Neural crest cell (in vitro differentiated cells): ENCODE measurements at regions not wholly inside any gene's neighbourhood (a gene's known extent, or its start where the extent isn't known, plus 50 kb on each side); places are given as distances from the start of the nearest gene placed in this dataset.

ENCODE experiments used
- DNase-seq: peaks from one replicate; pipeline ENCODE4 v3.0.0; 2021; ENCODE audit warnings: low read depth, mixed read lengths, low spot score
- H3K27ac Mint-ChIP-seq: one replicate; pipeline ENCODE4 v1.8.0; 2021; ENCODE audit warnings: mild to moderate bottlenecking, mixed read lengths; ENCODE audit not compliant: unreplicated experiment
- H3K27me3 Mint-ChIP-seq: 2 replicates; pipeline ENCODE4 v1.8.0; 2021; ENCODE audit warnings: low read depth, mild to moderate bottlenecking, mixed read lengths
- H3K36me3 Mint-ChIP-seq: 2 replicates; pipeline ENCODE4 v1.8.0; 2021; ENCODE audit warnings: low read depth, mild to moderate bottlenecking, mixed read lengths
- H3K4me1 Mint-ChIP-seq: 2 replicates; pipeline ENCODE4 v1.8.0; 2021; ENCODE audit warnings: mixed read lengths
- H3K4me3 Mint-ChIP-seq: one replicate; pipeline ENCODE4 v1.8.0; 2021; ENCODE audit warnings: mild to moderate bottlenecking, mixed read lengths
- H3K9me3 Mint-ChIP-seq: 2 replicates; pipeline ENCODE4 v1.8.0; 2021; ENCODE audit warnings: mixed read lengths
- TF ChIP-seq, protein P1 (sequence below): fragments of 200-600 bp; sonication (generic); conservative IDR thresholded peaks from 2 replicates; pipeline ENCODE4 v1.5.0; 2021; ENCODE audit warnings: antibody characterized with exemption, mild to moderate bottlenecking

DNA sequence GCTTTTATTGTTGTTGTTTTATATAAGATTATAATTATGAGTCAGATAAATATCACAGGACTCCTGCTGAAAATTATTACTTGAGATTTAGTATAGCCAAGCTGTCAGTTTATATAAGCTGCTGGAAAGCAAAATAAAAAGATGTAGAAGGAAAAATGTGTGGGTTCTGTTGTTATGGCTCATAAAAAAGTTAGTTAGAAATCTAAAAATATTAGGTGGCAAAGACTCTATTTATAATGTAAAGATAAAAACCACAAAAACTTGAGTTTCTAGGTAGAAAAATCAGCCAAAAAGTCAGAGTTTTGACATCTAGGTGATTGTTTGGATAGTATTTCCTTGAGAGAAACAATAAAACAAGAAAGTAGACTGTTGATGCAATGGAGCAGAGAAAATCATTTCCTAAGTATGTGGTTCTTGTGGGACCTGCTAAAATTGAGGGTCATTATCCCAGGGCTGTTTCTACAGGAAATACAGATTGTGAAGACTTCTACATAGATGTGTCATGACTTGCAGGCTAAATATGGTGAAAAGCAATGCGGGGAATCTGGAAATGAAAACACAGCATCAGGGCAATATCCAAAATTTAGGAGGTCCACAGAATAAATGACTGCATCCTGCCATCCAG is 1109.6 kb upstream of the CADM2 start:
- H3K9me3 Mint-ChIP-seq: no peaks in the 10 kb centered on the region
- no peak overlapping the region for H3K27ac Mint-ChIP-seq
- no peaks in the 10 kb centered on the region for H3K36me3 Mint-ChIP-seq
- H3K4me1 Mint-ChIP-seq: no peaks in the 10 kb centered on the region
- H3K27me3 Mint-ChIP-seq: no peaks in the 10 kb centered on the region
- TF ChIP-seq, protein P1, sequence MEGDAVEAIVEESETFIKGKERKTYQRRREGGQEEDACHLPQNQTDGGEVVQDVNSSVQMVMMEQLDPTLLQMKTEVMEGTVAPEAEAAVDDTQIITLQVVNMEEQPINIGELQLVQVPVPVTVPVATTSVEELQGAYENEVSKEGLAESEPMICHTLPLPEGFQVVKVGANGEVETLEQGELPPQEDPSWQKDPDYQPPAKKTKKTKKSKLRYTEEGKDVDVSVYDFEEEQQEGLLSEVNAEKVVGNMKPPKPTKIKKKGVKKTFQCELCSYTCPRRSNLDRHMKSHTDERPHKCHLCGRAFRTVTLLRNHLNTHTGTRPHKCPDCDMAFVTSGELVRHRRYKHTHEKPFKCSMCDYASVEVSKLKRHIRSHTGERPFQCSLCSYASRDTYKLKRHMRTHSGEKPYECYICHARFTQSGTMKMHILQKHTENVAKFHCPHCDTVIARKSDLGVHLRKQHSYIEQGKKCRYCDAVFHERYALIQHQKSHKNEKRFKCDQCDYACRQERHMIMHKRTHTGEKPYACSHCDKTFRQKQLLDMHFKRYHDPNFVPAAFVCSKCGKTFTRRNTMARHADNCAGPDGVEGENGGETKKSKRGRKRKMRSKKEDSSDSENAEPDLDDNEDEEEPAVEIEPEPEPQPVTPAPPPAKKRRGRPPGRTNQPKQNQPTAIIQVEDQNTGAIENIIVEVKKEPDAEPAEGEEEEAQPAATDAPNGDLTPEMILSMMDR: no peak
- no peak for DNase-seq
- H3K4me3 Mint-ChIP-seq: no peak overlapping the region

DNA sequence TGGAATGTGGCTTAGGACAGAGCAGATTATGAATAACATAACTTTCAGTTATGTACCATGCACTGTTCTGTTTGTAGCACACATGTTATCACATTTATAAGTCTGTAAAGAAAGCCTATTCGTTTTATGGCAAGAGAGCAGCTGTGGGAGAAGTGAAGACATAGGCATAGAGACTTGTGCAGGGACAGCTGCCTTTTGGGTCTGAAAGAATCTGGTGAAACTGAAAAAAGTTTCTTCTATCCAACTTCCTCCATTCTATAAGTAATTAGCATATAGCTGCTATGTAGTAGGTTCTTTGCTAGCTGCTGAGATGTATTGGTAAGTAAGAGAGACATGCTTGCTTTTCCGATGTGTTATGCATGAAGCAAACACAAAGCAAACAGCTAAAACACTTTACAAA is 1095.4 kb upstream of the CADM2 start:
- TF ChIP-seq, protein P1: no peak
- Mint-ChIP-seq H3K4me1 (no peaks in the 10 kb centered on the region), H3K27me3 (no peaks in the 10 kb centered on the region), H3K9me3 (no peaks in the 10 kb centered on the region), H3K4me3 (no peak overlapping the region), H3K36me3 (no peaks in the 10 kb centered on the region), H3K27ac (no peak overlapping the region)
- no peak for DNase-seq

DNA sequence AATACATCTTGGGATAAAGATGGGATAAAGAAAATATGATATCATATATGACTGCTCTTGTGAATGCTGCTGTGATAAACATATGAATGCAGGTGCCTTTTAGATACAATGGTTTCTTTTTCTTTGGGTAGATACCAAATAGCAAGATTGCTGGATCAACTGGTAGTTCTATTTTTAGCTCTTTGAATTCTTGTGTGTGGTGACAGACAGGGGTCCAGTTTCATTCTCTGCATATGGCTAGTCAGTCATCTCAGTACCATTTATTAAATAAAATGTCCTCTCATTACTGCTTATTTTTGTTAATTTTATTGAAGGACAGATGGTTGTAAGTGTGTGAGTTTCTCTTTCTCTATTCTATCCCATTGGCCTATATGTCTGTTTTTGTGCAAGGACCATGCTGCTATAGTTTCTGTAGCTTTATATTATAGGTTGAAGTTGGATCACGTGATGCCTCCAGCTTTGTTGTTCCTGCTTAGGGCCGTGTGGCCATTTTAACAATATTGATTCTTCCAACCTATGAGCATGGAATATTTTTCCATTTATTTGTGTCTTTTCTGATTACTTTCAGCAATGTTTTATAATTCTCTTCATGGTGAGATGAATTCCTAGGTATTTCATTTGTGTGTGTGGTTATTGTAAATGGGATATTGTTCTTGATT is 1089.8 kb upstream of the CADM2 start:
- no peaks in the 10 kb centered on the region for H3K27me3 Mint-ChIP-seq
- no peak for DNase-seq
- no peak overlapping the region for H3K4me3 Mint-ChIP-seq
- H3K36me3 Mint-ChIP-seq: no peaks in the 10 kb centered on the region
- no peaks in the 10 kb centered on the region for H3K4me1 Mint-ChIP-seq
- H3K27ac Mint-ChIP-seq: no peak overlapping the region
- no peaks in the 10 kb centered on the region for H3K9me3 Mint-ChIP-seq
- TF ChIP-seq, protein P1: no peak

DNA sequence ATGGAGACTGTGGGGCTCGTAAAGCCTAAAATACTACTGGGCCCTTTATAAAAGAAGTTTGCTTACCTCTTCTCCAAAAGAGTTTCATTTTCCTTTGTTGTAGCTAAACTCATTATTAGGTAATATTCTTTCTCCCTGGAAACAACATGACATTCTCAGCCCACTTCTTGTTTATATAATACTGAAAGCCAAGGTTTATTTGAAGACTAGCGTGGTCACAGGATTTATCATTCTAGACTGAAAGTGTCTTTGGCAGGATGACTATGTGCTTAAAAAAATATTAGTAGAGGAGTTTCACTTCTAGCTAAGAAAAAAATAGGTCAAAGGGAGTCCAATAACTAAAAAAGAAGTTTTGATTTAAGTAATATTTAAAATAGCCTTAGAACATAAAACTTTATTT is 1085.2 kb upstream of the CADM2 start:
- Mint-ChIP-seq H3K9me3 (no peaks in the 10 kb centered on the region), H3K36me3 (no peaks in the 10 kb centered on the region), H3K4me3 (no peak overlapping the region), H3K27ac (no peak overlapping the region), H3K4me1 (no peaks in the 10 kb centered on the region), H3K27me3 (no peaks in the 10 kb centered on the region)
- TF ChIP-seq, protein P1: no peak
- no peak for DNase-seq

DNA sequence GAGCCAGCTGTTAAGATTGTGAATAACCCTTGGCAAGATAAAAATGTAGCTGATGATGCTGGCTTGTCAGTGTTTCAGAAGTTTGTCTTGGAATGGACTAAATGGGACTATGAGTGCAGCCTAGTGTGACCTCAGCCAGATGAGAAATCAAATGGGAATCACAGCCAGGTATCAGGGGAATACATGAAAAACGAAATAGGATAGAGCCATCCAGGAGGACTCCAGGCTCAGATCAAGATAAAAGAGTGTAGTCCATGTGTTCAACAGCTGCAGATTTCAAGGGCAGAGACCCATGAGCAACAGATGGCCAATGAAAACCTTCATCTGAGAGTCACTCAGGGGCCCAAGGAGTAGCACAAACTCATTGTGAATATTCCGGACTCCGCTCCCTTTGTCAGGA is 1080.9 kb upstream of the CADM2 start:
- no peak overlapping the region for H3K4me3 Mint-ChIP-seq
- H3K4me1 Mint-ChIP-seq: no peaks in the 10 kb centered on the region
- H3K36me3 Mint-ChIP-seq: no peaks in the 10 kb centered on the region
- DNase-seq: no peak
- no peaks in the 10 kb centered on the region for H3K27me3 Mint-ChIP-seq
- H3K27ac Mint-ChIP-seq: no peak overlapping the region
- H3K9me3 Mint-ChIP-seq: no peaks in the 10 kb centered on the region
- TF ChIP-seq, protein P1: no peak
